ENCODE measurements at regions not wholly inside any gene's neighbourhood (a gene's known extent, or its start where the extent isn't known, plus 50 kb on each side); places are given as distances from the start of the nearest gene placed in this dataset.

GRCh38 chr6:93183531-93183972, 235.8 kb downstream of the EPHA7 start:
- TF ChIP-seq POLR2A (IDR thresholded peaks at IDR 0.05) (no peak), POLR2AphosphoS5 (IDR thresholded peaks at IDR 0.05) (no peak)
- TF ChIP-seq, protein P1, sequence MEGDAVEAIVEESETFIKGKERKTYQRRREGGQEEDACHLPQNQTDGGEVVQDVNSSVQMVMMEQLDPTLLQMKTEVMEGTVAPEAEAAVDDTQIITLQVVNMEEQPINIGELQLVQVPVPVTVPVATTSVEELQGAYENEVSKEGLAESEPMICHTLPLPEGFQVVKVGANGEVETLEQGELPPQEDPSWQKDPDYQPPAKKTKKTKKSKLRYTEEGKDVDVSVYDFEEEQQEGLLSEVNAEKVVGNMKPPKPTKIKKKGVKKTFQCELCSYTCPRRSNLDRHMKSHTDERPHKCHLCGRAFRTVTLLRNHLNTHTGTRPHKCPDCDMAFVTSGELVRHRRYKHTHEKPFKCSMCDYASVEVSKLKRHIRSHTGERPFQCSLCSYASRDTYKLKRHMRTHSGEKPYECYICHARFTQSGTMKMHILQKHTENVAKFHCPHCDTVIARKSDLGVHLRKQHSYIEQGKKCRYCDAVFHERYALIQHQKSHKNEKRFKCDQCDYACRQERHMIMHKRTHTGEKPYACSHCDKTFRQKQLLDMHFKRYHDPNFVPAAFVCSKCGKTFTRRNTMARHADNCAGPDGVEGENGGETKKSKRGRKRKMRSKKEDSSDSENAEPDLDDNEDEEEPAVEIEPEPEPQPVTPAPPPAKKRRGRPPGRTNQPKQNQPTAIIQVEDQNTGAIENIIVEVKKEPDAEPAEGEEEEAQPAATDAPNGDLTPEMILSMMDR (IDR thresholded peaks at IDR 0.05): no peak

Data from upper lobe of left lung (tissue), 4 donors.